Left forelimb (tissue), 1 donor: ENCODE measurements at regions not wholly inside any gene's neighbourhood (a gene's known extent, or its start where the extent isn't known, plus 50 kb on each side); places are given as distances from the start of the nearest gene placed in this dataset.

Experiments used
- DNase-seq: peaks from one replicate; pipeline ENCODE4 v3.0.0-alpha.2; 2018; ENCODE audit warnings: low spot score

- DNase-seq = no peak
Observed at GRCh38 chr14:101105045-101105444, 201.5 kb upstream of the RTL1 start.

- no peak for DNase-seq
Observed at GRCh38 chr14:101108579-101109346, 205.2 kb upstream of the RTL1 start.

GRCh38 chr14:101109347-101109638, 205.8 kb upstream of the RTL1 start:
- no peak for DNase-seq

- DNase-seq = no peak
Observed at GRCh38 chr14:101109981-101110728, 206.6 kb upstream of the RTL1 start.

GRCh38 chr14:101110729-101111619, 207.5 kb upstream of the RTL1 start:
- no peak for DNase-seq

- peak; percentile 59 for DNase-seq
Observed at GRCh38 chr14:101111620-101112290, 208.2 kb upstream of the RTL1 start.

GRCh38 chr14:101112351-101113107, 209.0 kb upstream of the RTL1 start:
- DNase-seq = no peak

- no peak for DNase-seq
Observed at GRCh38 chr14:101113108-101113612, 209.6 kb upstream of the RTL1 start.

- no peak for DNase-seq
Observed at GRCh38 chr14:101113835-101114725, 210.6 kb upstream of the RTL1 start.

GRCh38 chr14:101114726-101115515, 211.4 kb upstream of the RTL1 start:
- DNase-seq = no peak

GRCh38 chr14:101115652-101116051, 212.1 kb upstream of the RTL1 start:
- no peak for DNase-seq

GRCh38 chr14:101116065-101116464, 212.5 kb upstream of the RTL1 start:
- DNase-seq = peak; percentile 47

GRCh38 chr14:101116486-101117130, 213.1 kb upstream of the RTL1 start:
- DNase-seq = peak; percentile 48

- DNase-seq = no peak
Observed at GRCh38 chr14:101117543-101117942, 214.0 kb upstream of the RTL1 start.

- DNase-seq = no peak
Observed at GRCh38 chr14:101118233-101118632, 214.7 kb upstream of the RTL1 start.

GRCh38 chr14:101118746-101119591, 215.4 kb upstream of the RTL1 start:
- DNase-seq = peak; percentile 59

- DNase-seq = peak; percentile 64
Observed at GRCh38 chr14:101119830-101120571, 216.5 kb upstream of the RTL1 start.
